GM12892 (cell line): ENCODE measurements at regions not wholly inside any gene's neighbourhood (a gene's known extent, or its start where the extent isn't known, plus 50 kb on each side); places are given as distances from the start of the nearest gene placed in this dataset.

Experiments
- POLR2A ChIP-seq: IDR thresholded peaks from 2 replicates; pipeline ENCODE4 v1.6.1; 2011; ENCODE audit warnings: low read depth, low read length, control low read depth
- POLR2AphosphoS5 ChIP-seq: IDR thresholded peaks from 2 replicates; pipeline ENCODE4 v1.6.1; 2011; ENCODE audit warnings: low read depth, low read length, control low read depth
- TAF1 ChIP-seq: IDR thresholded peaks from 2 replicates; pipeline ENCODE4 v1.6.1; 2011; ENCODE audit warnings: low read depth, mild to moderate bottlenecking, control low read depth, low read length, borderline replicate concordance

DNA sequence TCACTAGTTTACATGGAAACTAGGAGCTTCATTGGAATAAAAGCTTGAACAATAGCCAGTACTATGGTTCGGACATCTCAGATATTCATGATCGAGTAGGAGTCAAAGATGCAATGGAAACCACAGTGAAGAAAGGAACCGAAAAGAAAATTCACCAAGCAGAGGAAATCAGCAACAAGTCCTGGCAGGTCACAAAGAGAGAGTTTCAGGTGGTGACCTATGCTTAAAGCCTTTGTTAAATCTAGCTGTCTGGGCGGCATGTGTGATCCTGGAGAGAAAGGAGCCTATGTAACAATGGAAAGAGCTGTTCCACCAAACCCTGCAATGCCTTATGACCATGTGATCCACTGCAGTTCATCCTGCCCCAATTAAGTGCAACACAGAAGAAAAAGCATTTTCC, 68.9 kb upstream of the POU2AF2 start:
- TF ChIP-seq POLR2AphosphoS5: no peak
- no peak for TF ChIP-seq POLR2A
- no peak for TF ChIP-seq TAF1
